ENCODE measurements at regions not wholly inside any gene's neighbourhood (a gene's known extent, or its start where the extent isn't known, plus 50 kb on each side); places are given as distances from the start of the nearest gene placed in this dataset.

DNA sequence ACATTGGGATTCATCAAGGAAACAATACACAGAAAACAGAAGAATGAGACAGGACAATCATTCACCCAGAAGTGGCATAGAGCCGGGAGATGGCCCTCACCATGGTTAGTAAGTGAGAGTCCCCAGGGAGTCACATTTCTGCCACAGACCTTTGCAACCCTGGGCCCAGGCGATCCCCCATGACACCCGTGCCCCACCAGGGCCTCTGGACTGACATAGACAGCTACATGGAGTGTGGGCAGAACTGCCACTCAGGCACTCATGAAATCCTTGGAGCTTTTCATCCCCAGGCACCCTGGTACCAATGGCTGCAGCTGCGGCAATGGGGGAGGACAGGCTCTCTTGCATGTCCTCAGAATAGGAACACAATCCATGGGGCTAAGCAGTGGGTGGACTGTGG is 174.5 kb upstream of the TRPC4 start:
- TF ChIP-seq CTCF (conservative IDR thresholded peaks at IDR 0.05; ENCODE audit: low read length) (no peak), EZH2phosphoT487 (IDR thresholded peaks at IDR 0.05; ENCODE audit: borderline replicate concordance, low read depth, low read length) (no peak)

All from OCI-LY7 (cell line).